ENCODE measurements at regions not wholly inside any gene's neighbourhood (a gene's known extent, or its start where the extent isn't known, plus 50 kb on each side); places are given as distances from the start of the nearest gene placed in this dataset.

DNA sequence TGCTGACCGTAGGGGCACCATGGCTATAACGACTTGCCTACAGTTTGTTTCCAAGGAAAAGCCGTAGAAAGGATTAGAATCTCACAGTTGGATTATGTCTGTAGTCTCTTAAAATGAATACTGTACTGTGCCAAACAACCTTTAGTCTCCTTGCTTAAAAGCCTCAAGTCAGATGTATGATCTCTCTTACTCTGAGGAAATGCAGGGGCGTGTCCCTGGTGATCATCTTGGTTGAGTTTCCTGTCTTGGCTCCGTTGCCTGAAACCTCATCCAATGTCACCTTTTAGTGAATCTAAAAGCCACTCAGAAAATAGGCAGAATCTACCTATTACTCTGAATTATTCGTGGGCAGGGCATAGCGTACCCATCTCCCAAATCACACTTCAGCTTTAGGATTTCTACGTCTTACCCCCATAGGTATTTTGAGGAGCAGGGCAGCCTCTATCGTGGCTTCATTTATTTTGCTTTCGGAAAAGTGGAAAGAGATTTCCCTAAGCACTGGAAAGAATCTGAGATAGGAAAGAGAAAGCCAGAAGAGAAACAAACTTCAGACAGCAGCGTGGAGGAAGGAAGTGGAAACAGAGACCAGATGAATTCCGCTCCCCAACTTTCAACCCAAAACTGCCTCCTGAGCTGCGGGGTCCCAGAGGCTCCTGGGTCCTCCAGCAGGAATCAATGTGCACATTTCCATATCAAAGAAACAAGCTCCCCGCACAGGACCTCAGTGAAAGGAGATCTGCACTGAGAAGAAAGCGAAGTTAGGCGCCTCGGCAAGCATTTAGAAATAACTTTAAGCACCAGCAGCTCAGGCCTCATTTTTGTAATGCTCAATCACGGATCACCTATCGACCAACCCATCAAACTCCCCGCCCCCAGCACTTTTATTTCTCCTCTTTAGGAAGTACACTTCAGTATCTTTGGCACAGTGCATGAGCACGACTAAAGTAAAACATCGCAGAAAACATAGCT, 245.8 kb downstream of the ETS1 start:
- H3K79me2 ChIP-seq (replicated peaks; ENCODE audit: insufficient read depth, low read length): no peaks in the 10 kb centered on the region
- H3K27ac ChIP-seq (ENCODE audit: low read length): no peak overlapping the region
- no peaks in the 10 kb centered on the region for H3K9me2 ChIP-seq (ENCODE audit: insufficient read depth, low read length)
- H3K4me2 ChIP-seq (ENCODE audit: low read length): no peak overlapping the region
- H3K27me3 ChIP-seq (ENCODE audit: insufficient read depth, low read depth, low read length): no peaks in the 10 kb centered on the region
- H3K9ac ChIP-seq (ENCODE audit: low read length): no peak overlapping the region
- H3F3A ChIP-seq (ENCODE audit: insufficient read depth, low read length, poor library complexity, severe bottlenecking): no peaks in the 10 kb centered on the region
- no peak overlapping the region for H3K4me3 ChIP-seq (ENCODE audit: low read length)
- H3K9me3 ChIP-seq (ENCODE audit: low read length): no peaks in the 10 kb centered on the region
- no peaks in the 10 kb centered on the region for H4K20me1 ChIP-seq (ENCODE audit: insufficient read depth)
- no peak overlapping the region for H2AFZ ChIP-seq (ENCODE audit: low read depth, low read length)
- H3K36me3 ChIP-seq (ENCODE audit: insufficient read depth, low read length): no peaks in the 10 kb centered on the region
- TF ChIP-seq REST (IDR thresholded peaks at IDR 0.05; ENCODE audit: borderline replicate concordance) (no peak), EP300 (conservative IDR thresholded peaks at IDR 0.05; ENCODE audit: poor library complexity, severe bottlenecking) (no peak), CTCF (IDR thresholded peaks at IDR 0.05; ENCODE audit: poor library complexity, severe bottlenecking) (no peak), POLR2AphosphoS5 (IDR thresholded peaks at IDR 0.05) (no peak), RAD21 (conservative IDR thresholded peaks at IDR 0.05) (no peak), EZH2 (IDR thresholded peaks at IDR 0.05; ENCODE audit: borderline replicate concordance, insufficient read depth, low read length, poor library complexity, severe bottlenecking) (no peak), MXI1 (conservative IDR thresholded peaks at IDR 0.05; ENCODE audit: poor library complexity, severe bottlenecking) (no peak), TAF1 (IDR thresholded peaks at IDR 0.05; ENCODE audit: low read depth) (no peak), SMC3 (conservative IDR thresholded peaks at IDR 0.05; ENCODE audit: poor library complexity) (no peak)

GRCh38 chr11:128339792-128340191, 247.6 kb downstream of the ETS1 start:
- Histone ChIP-seq H4K20me1 (ENCODE audit: insufficient read depth) (no peaks in the 10 kb centered on the region), H3K4me3 (ENCODE audit: low read length) (no peak overlapping the region), H3F3A (ENCODE audit: insufficient read depth, low read length, poor library complexity, severe bottlenecking) (no peaks in the 10 kb centered on the region), H3K4me2 (ENCODE audit: low read length) (no peak overlapping the region), H3K27me3 (ENCODE audit: insufficient read depth, low read depth, low read length) (no peaks in the 10 kb centered on the region), H3K9ac (ENCODE audit: low read length) (no peak overlapping the region), H3K79me2 (replicated peaks; ENCODE audit: insufficient read depth, low read length) (no peaks in the 10 kb centered on the region), H3K9me3 (ENCODE audit: low read length) (no peaks in the 10 kb centered on the region), H2AFZ (ENCODE audit: low read depth, low read length) (no peak overlapping the region), H3K27ac (ENCODE audit: low read length) (no peak overlapping the region), H3K9me2 (ENCODE audit: insufficient read depth, low read length) (no peaks in the 10 kb centered on the region), H3K36me3 (ENCODE audit: insufficient read depth, low read length) (no peaks in the 10 kb centered on the region)
- TF ChIP-seq SMC3 (conservative IDR thresholded peaks at IDR 0.05; ENCODE audit: poor library complexity) (no peak), EZH2 (IDR thresholded peaks at IDR 0.05; ENCODE audit: borderline replicate concordance, insufficient read depth, low read length, poor library complexity, severe bottlenecking) (no peak), CTCF (IDR thresholded peaks at IDR 0.05; ENCODE audit: poor library complexity, severe bottlenecking) (no peak), EP300 (conservative IDR thresholded peaks at IDR 0.05; ENCODE audit: poor library complexity, severe bottlenecking) (no peak), RAD21 (conservative IDR thresholded peaks at IDR 0.05) (no peak), POLR2AphosphoS5 (IDR thresholded peaks at IDR 0.05) (no peak), REST (IDR thresholded peaks at IDR 0.05; ENCODE audit: borderline replicate concordance) (no peak), TAF1 (IDR thresholded peaks at IDR 0.05; ENCODE audit: low read depth) (no peak), MXI1 (conservative IDR thresholded peaks at IDR 0.05; ENCODE audit: poor library complexity, severe bottlenecking) (no peak)
